ENCODE measurements at regions not wholly inside any gene's neighbourhood (a gene's known extent, or its start where the extent isn't known, plus 50 kb on each side); places are given as distances from the start of the nearest gene placed in this dataset.
"Not testable (repeated sequence)": the region's sequence is repeated elsewhere in the genome, so short reads cannot be mapped to it uniquely, and the experiment has no call there.

- H3K9me3 ChIP-seq (ENCODE audit: control insufficient read depth, low read length): peaks cover 9% of the 10 kb centered on the region
- WGBS, 2 experiments (ENCODE audit: insufficient coverage in 2 of 2): 88 to 95% methylated on average over 6 to 7 of the region's 7 CpGs
- no peaks in the 10 kb centered on the region for H3K4me1 ChIP-seq (ENCODE audit: control insufficient read depth, insufficient read depth, low read length, poor library complexity, severe bottlenecking)
- H3K36me3 ChIP-seq (ENCODE audit: control insufficient read depth, insufficient read depth, low read length): no peaks in the 10 kb centered on the region
- H3K4me3 ChIP-seq (ENCODE audit: extremely low read depth, insufficient read depth, low read length, poor library complexity, severe bottlenecking): no peak overlapping the region
- H3K27ac ChIP-seq (ENCODE audit: low read depth, low read length, severe bottlenecking): no peak overlapping the region
These were observed 68.9 kb upstream of the VGLL4 start for GRCh38 chr3:11712646-11713045.

- 87 to 88% methylated on average over 5 of the region's 5 CpGs for WGBS, 2 experiments (ENCODE audit: insufficient coverage in 2 of 2)
- Histone ChIP-seq H3K36me3 (ENCODE audit: control insufficient read depth, insufficient read depth, low read length) (no peaks in the 10 kb centered on the region), H3K4me1 (ENCODE audit: control insufficient read depth, insufficient read depth, low read length, poor library complexity, severe bottlenecking) (no peaks in the 10 kb centered on the region), H3K9me3 (ENCODE audit: control insufficient read depth, low read length) (peaks cover 9% of the 10 kb centered on the region), H3K4me3 (ENCODE audit: extremely low read depth, insufficient read depth, low read length, poor library complexity, severe bottlenecking) (no peak overlapping the region), H3K27ac (ENCODE audit: low read depth, low read length, severe bottlenecking) (no peak overlapping the region)
These were observed 68.2 kb upstream of the VGLL4 start for GRCh38 chr3:11711876-11712275.

GRCh38 chr3:11709782-11710181 is 66.1 kb upstream of the VGLL4 start:
- H3K27ac ChIP-seq (ENCODE audit: low read depth, low read length, severe bottlenecking): no peak overlapping the region
- H3K4me3 ChIP-seq (ENCODE audit: extremely low read depth, insufficient read depth, low read length, poor library complexity, severe bottlenecking): no peak overlapping the region
- WGBS, 2 experiments (ENCODE audit: insufficient coverage in 2 of 2): 100% methylated on average over 1 of the region's 3 CpGs; no CpG with 5 or more reads in 1 of the 2 experiments
- H3K9me3 ChIP-seq (ENCODE audit: control insufficient read depth, low read length): peaks cover 9% of the 10 kb centered on the region
- no peaks in the 10 kb centered on the region for H3K36me3 ChIP-seq (ENCODE audit: control insufficient read depth, insufficient read depth, low read length)
- H3K4me1 ChIP-seq (ENCODE audit: control insufficient read depth, insufficient read depth, low read length, poor library complexity, severe bottlenecking): no peaks in the 10 kb centered on the region

- H3K4me3 ChIP-seq (ENCODE audit: extremely low read depth, insufficient read depth, low read length, poor library complexity, severe bottlenecking); H3K9me3 ChIP-seq (ENCODE audit: control insufficient read depth, low read length); H3K27ac ChIP-seq (ENCODE audit: low read depth, low read length, severe bottlenecking); H3K4me1 ChIP-seq (ENCODE audit: control insufficient read depth, insufficient read depth, low read length, poor library complexity, severe bottlenecking); H3K36me3 ChIP-seq (ENCODE audit: control insufficient read depth, insufficient read depth, low read length): not testable (repeated sequence)
- WGBS, 2 experiments (ENCODE audit: insufficient coverage in 2 of 2): 80% methylated on average over 1 of the region's 2 CpGs; no CpG with 5 or more reads in 1 of the 2 experiments
These were observed 63.4 kb upstream of the VGLL4 start for GRCh38 chr3:11707084-11707483.

GRCh38 chr3:11706604-11707003 is 62.9 kb upstream of the VGLL4 start:
- Histone ChIP-seq H3K9me3 (ENCODE audit: control insufficient read depth, low read length) (peaks cover 9% of the 10 kb centered on the region), H3K4me3 (ENCODE audit: extremely low read depth, insufficient read depth, low read length, poor library complexity, severe bottlenecking) (no peak overlapping the region), H3K36me3 (ENCODE audit: control insufficient read depth, insufficient read depth, low read length) (no peaks in the 10 kb centered on the region), H3K4me1 (ENCODE audit: control insufficient read depth, insufficient read depth, low read length, poor library complexity, severe bottlenecking) (no peaks in the 10 kb centered on the region), H3K27ac (ENCODE audit: low read depth, low read length, severe bottlenecking) (no peak overlapping the region)
- WGBS, 2 experiments (ENCODE audit: insufficient coverage in 2 of 2): 97% methylated on average over 3 to 5 of the region's 5 CpGs

- no peak overlapping the region for H3K27ac ChIP-seq (ENCODE audit: low read depth, low read length, severe bottlenecking)
- no peak overlapping the region for H3K4me3 ChIP-seq (ENCODE audit: extremely low read depth, insufficient read depth, low read length, poor library complexity, severe bottlenecking)
- H3K36me3 ChIP-seq (ENCODE audit: control insufficient read depth, insufficient read depth, low read length): peaks cover 10% of the 10 kb centered on the region
- H3K9me3 ChIP-seq (ENCODE audit: control insufficient read depth, low read length): peaks cover 8% of the 10 kb centered on the region
- 89 to 91% methylated on average over 22 to 25 of the region's 27 CpGs for WGBS, 2 experiments (ENCODE audit: insufficient coverage in 2 of 2)
- no peaks in the 10 kb centered on the region for H3K4me1 ChIP-seq (ENCODE audit: control insufficient read depth, insufficient read depth, low read length, poor library complexity, severe bottlenecking)
These were observed 61.3 kb upstream of the VGLL4 start for GRCh38 chr3:11705049-11705448.

- Histone ChIP-seq H3K36me3 (ENCODE audit: control insufficient read depth, insufficient read depth, low read length) (peaks cover 14% of the 10 kb centered on the region), H3K4me1 (ENCODE audit: control insufficient read depth, insufficient read depth, low read length, poor library complexity, severe bottlenecking) (no peaks in the 10 kb centered on the region), H3K4me3 (ENCODE audit: extremely low read depth, insufficient read depth, low read length, poor library complexity, severe bottlenecking) (no peak overlapping the region), H3K9me3 (ENCODE audit: control insufficient read depth, low read length) (no peaks in the 10 kb centered on the region), H3K27ac (ENCODE audit: low read depth, low read length, severe bottlenecking) (no peak overlapping the region)
- 96 to 100% methylated on average over 1 to 3 of the region's 4 CpGs for WGBS, 2 experiments (ENCODE audit: insufficient coverage in 2 of 2)
These were observed 59.4 kb upstream of the VGLL4 start for GRCh38 chr3:11703146-11703545.

GRCh38 chr3:11699083-11699427 is 55.3 kb upstream of the VGLL4 start:
- H3K27ac ChIP-seq (ENCODE audit: low read depth, low read length, severe bottlenecking): no peak overlapping the region

GRCh38 chr3:11698326-11699082 is 54.8 kb upstream of the VGLL4 start:
- H3K27ac ChIP-seq (ENCODE audit: low read depth, low read length, severe bottlenecking): no peak overlapping the region
- peaks cover 14% of the 10 kb centered on the region for H3K36me3 ChIP-seq (ENCODE audit: control insufficient read depth, insufficient read depth, low read length)
- 93 to 94% methylated on average over 6 of the region's 7 CpGs for WGBS, 2 experiments (ENCODE audit: insufficient coverage in 2 of 2)
- no peaks in the 10 kb centered on the region for H3K9me3 ChIP-seq (ENCODE audit: control insufficient read depth, low read length)
- no peaks in the 10 kb centered on the region for H3K4me1 ChIP-seq (ENCODE audit: control insufficient read depth, insufficient read depth, low read length, poor library complexity, severe bottlenecking)
- H3K4me3 ChIP-seq (ENCODE audit: extremely low read depth, insufficient read depth, low read length, poor library complexity, severe bottlenecking): no peak overlapping the region

More at GRCh38 chr3:11699083-11699427, 55.3 kb upstream of the VGLL4 start:
- no peaks in the 10 kb centered on the region for H3K9me3 ChIP-seq (ENCODE audit: control insufficient read depth, low read length)
- H3K4me3 ChIP-seq (ENCODE audit: extremely low read depth, insufficient read depth, low read length, poor library complexity, severe bottlenecking): no peak overlapping the region
- H3K4me1 ChIP-seq (ENCODE audit: control insufficient read depth, insufficient read depth, low read length, poor library complexity, severe bottlenecking): no peaks in the 10 kb centered on the region
- WGBS, 2 experiments (ENCODE audit: insufficient coverage in 2 of 2): 60% methylated on average over 1 of the region's 2 CpGs; no CpG with 5 or more reads in 1 of the 2 experiments
- peaks cover 14% of the 10 kb centered on the region for H3K36me3 ChIP-seq (ENCODE audit: control insufficient read depth, insufficient read depth, low read length)

- Histone ChIP-seq H3K36me3 (ENCODE audit: control insufficient read depth, insufficient read depth, low read length) (peaks cover 14% of the 10 kb centered on the region), H3K9me3 (ENCODE audit: control insufficient read depth, low read length) (no peaks in the 10 kb centered on the region), H3K4me3 (ENCODE audit: extremely low read depth, insufficient read depth, low read length, poor library complexity, severe bottlenecking) (no peak overlapping the region), H3K27ac (ENCODE audit: low read depth, low read length, severe bottlenecking) (no peak overlapping the region), H3K4me1 (ENCODE audit: control insufficient read depth, insufficient read depth, low read length, poor library complexity, severe bottlenecking) (no peaks in the 10 kb centered on the region)
- 60 to 83% methylated on average over 1 of the region's 2 CpGs for WGBS, 2 experiments (ENCODE audit: insufficient coverage in 2 of 2)
These were observed 54.0 kb upstream of the VGLL4 start for GRCh38 chr3:11697701-11698100.

- 88 to 97% methylated on average over 2 of the region's 2 CpGs for WGBS, 2 experiments (ENCODE audit: insufficient coverage in 2 of 2)
These were observed 52.3 kb upstream of the VGLL4 start for GRCh38 chr3:11696054-11696453.

More at GRCh38 chr3:11696054-11696453, 52.3 kb upstream of the VGLL4 start:
- H3K36me3 ChIP-seq (ENCODE audit: control insufficient read depth, insufficient read depth, low read length): peaks cover 14% of the 10 kb centered on the region
- no peak overlapping the region for H3K4me3 ChIP-seq (ENCODE audit: extremely low read depth, insufficient read depth, low read length, poor library complexity, severe bottlenecking)
- H3K4me1 ChIP-seq (ENCODE audit: control insufficient read depth, insufficient read depth, low read length, poor library complexity, severe bottlenecking): peaks cover 6% of the 10 kb centered on the region
- no peaks in the 10 kb centered on the region for H3K9me3 ChIP-seq (ENCODE audit: control insufficient read depth, low read length)
- H3K27ac ChIP-seq (ENCODE audit: low read depth, low read length, severe bottlenecking): no peak overlapping the region

Measured in mesodermal cell (in vitro differentiated cells).